OCI-LY7 (cell line): ENCODE measurements at regions not wholly inside any gene's neighbourhood (a gene's known extent, or its start where the extent isn't known, plus 50 kb on each side); places are given as distances from the start of the nearest gene placed in this dataset.
"Not testable (repeated sequence)": the region's sequence is repeated elsewhere in the genome, so short reads cannot be mapped to it uniquely, and the experiment has no call there.

ENCODE experiments used
- BruUV-seq: library from RNA; stranded (reverse); fragments of 400-500 nt; replicated peaks from 2 replicates; lab custom pipeline; 2021; lab: Mats Ljungman, UMichigan
- CTCF ChIA-PET: fragments of 300-600 bp; sonication (Branson Sonifier 250); formaldehyde crosslinking; loops from one replicate; lab custom pipeline; 2022; ENCODE audit warnings: antibody characterized with exemption; ENCODE audit not compliant: unreplicated experiment; lab: Charles Lee
- POLR2A ChIA-PET: fragments of 300-600 bp; sonication (Branson Sonifier 250); formaldehyde crosslinking; loops from one replicate; lab custom pipeline; 2022; ENCODE audit warnings: antibody characterized with exemption; lab: Charles Lee
- DNase-seq: peaks from one replicate; pipeline ENCODE4 v3.0.0-alpha.2; 2015; ENCODE audit warnings: low spot score
- H2AFZ ChIP-seq: fragments of 200-600 bp; sonication (generic), shearing (Covaris generic); 2 replicates; pipeline ENCODE4 v1.6.1; 2014; ENCODE audit warnings: mild to moderate bottlenecking, antibody characterized with exemption, low read length, moderate library complexity
- H3K27ac ChIP-seq: fragments of 200-600 bp; sonication (generic); 2 replicates; pipeline ENCODE4 v1.5.1; 2014; ENCODE audit warnings: mixed run types, low read depth, mild to moderate bottlenecking, moderate library complexity, low read length, inconsistent platforms; ENCODE audit not compliant: poor library complexity, severe bottlenecking
- H3K36me3 ChIP-seq: fragments of 200-600 bp; sonication (generic); 2 replicates; pipeline ENCODE4 v1.6.1; 2014; ENCODE audit warnings: mild to moderate bottlenecking, antibody characterized with exemption, low read length, moderate library complexity, mixed read lengths; ENCODE audit not compliant: insufficient read depth
- H3K4me1 ChIP-seq: fragments of 200-600 bp; sonication (generic); 2 replicates; pipeline ENCODE4 v1.5.1; 2014; ENCODE audit warnings: mild to moderate bottlenecking, low read length; ENCODE audit not compliant: insufficient read depth, poor library complexity, severe bottlenecking
- H3K4me2 ChIP-seq: fragments of 200-600 bp; sonication (generic); 2 replicates; pipeline ENCODE4 v1.6.1; 2014; ENCODE audit warnings: mild to moderate bottlenecking, low read length
- H3K4me3 ChIP-seq: fragments of 200-600 bp; sonication (generic); 2 replicates; pipeline ENCODE4 v1.5.1; 2014; ENCODE audit warnings: mild to moderate bottlenecking, low read depth, low read length; ENCODE audit not compliant: poor library complexity, severe bottlenecking
- H3K79me2 ChIP-seq: fragments of 200-600 bp; sonication (generic); 2 replicates; pipeline ENCODE4 v1.6.1; 2016; ENCODE audit warnings: low read depth, mild to moderate bottlenecking, low read length, moderate library complexity, mixed read lengths; ENCODE audit not compliant: insufficient read depth
- H3K9me2 ChIP-seq: fragments of 200-600 bp; sonication (generic); 2 replicates; pipeline ENCODE4 v1.6.1; 2016; ENCODE audit warnings: mild to moderate bottlenecking, low read length, mixed read lengths; ENCODE audit not compliant: insufficient read depth
- H3K9me3 ChIP-seq: fragments of 200-600 bp; sonication (generic); 2 replicates; pipeline ENCODE4 v1.6.1; 2014; ENCODE audit warnings: mild to moderate bottlenecking, mixed run types, low read length, mixed read lengths
- H4K20me1 ChIP-seq: fragments of 200-600 bp; sonication (generic); 2 replicates; pipeline ENCODE4 v1.6.1; 2014; ENCODE audit warnings: mild to moderate bottlenecking, antibody characterized with exemption, low read length, moderate library complexity, mixed read lengths; ENCODE audit not compliant: insufficient read depth
- CTCF ChIP-seq: fragments of 200-600 bp; sonication (generic); conservative IDR thresholded peaks from 2 replicates; pipeline ENCODE4 v1.5.1; 2014; ENCODE audit warnings: mild to moderate bottlenecking, antibody characterized with exemption, low read length, moderate library complexity, mixed read lengths
- EZH2phosphoT487 ChIP-seq: fragments of 200-600 bp; sonication (generic); IDR thresholded peaks from 2 replicates; pipeline ENCODE4 v1.6.1; 2018; ENCODE audit warnings: low read depth, borderline replicate concordance, mild to moderate bottlenecking, mixed run types, antibody characterized with exemption, low read length, moderate library complexity, mixed read lengths
- intact Hi-C: fragments of 100-400 bp; cut with micrococcal nuclease; formaldehyde crosslinking; loops from one replicate; pipeline ENCODE4 v1.10.0; 2022; ENCODE audit not compliant: unreplicated experiment

GRCh38 chr6:154638369-154638768 is 94.8 kb upstream of the SCAF8 start:
- H3K4me3 ChIP-seq = no peak overlapping the region
- ChIA-PET CTCF (no interaction called here), POLR2A (no interaction called here)
- no peaks in the 10 kb centered on the region for H4K20me1 ChIP-seq
- TF ChIP-seq EZH2phosphoT487 = no peak
- TF ChIP-seq CTCF = no peak
- H3K79me2 ChIP-seq = no peaks in the 10 kb centered on the region
- H3K9me2 ChIP-seq = no peaks in the 10 kb centered on the region
- H3K36me3 ChIP-seq = no peaks in the 10 kb centered on the region
- no peak overlapping the region for H2AFZ ChIP-seq
- no peaks in the 10 kb centered on the region for H3K9me3 ChIP-seq
- no peak overlapping the region for H3K27ac ChIP-seq
- intact Hi-C loops = no loop called here
- no TSS peak for BruUV-seq
- H3K4me1 ChIP-seq = no peaks in the 10 kb centered on the region
- DNase-seq = no peak
- H3K4me2 ChIP-seq = no peak overlapping the region

GRCh38 chr6:154639196-154639595 is 94.0 kb upstream of the SCAF8 start:
- H3K4me3 ChIP-seq, H3K79me2 ChIP-seq, H3K9me2 ChIP-seq, BruUV-seq, intact Hi-C loops, DNase-seq, CTCF ChIA-PET, POLR2A ChIA-PET, H3K4me2 ChIP-seq, H3K9me3 ChIP-seq, H3K36me3 ChIP-seq, H3K4me1 ChIP-seq, H3K27ac ChIP-seq, H2AFZ ChIP-seq, H4K20me1 ChIP-seq: not testable (repeated sequence)

- Histone ChIP-seq H3K36me3 (no peaks in the 10 kb centered on the region), H3K27ac (no peak overlapping the region), H3K9me3 (no peaks in the 10 kb centered on the region), H3K4me2 (no peak overlapping the region), H4K20me1 (no peaks in the 10 kb centered on the region), H3K4me3 (no peak overlapping the region), H3K79me2 (no peaks in the 10 kb centered on the region), H3K4me1 (peaks cover 9% of the 10 kb centered on the region), H3K9me2 (no peaks in the 10 kb centered on the region), H2AFZ (no peak overlapping the region)
- TF ChIP-seq CTCF = no peak
- TF ChIP-seq EZH2phosphoT487 = no peak
- intact Hi-C loops = no loop called here
- BruUV-seq = no TSS peak
- CTCF ChIA-PET = interaction anchor here (0.6 kb wide), 1 partner anchor 122 kb away, joined by 4 read pairs; no protein-coding TSS in a partner anchor
- no peak for DNase-seq
- POLR2A ChIA-PET = interaction anchor here (0.6 kb wide), 1 partner anchor 462 kb away, joined by 4 read pairs; no protein-coding TSS in a partner anchor
These were observed 84.9 kb upstream of the SCAF8 start for GRCh38 chr6:154648188-154648887.
